ENCODE measurements at regions not wholly inside any gene's neighbourhood (a gene's known extent, or its start where the extent isn't known, plus 50 kb on each side); places are given as distances from the start of the nearest gene placed in this dataset.

GRCh38 chr1:87903242-87903641, 574.6 kb downstream of the LMO4 start:
- H3K27me3 Mint-ChIP-seq (ENCODE audit: low read depth in 3 of 3): peaks cover 0 to 4% (median 0%) of the 10 kb centered on the region in 3 donors
- H3K9me3 ChIP-seq (replicated peaks in 1 of 2; ENCODE audit: control insufficient read depth in 1 of 2, insufficient read depth in 1 of 2, low read length in 2 of 2): no peaks in the 10 kb centered on the region
- H3K4me3 ChIP-seq (replicated peaks in 1 of 3; ENCODE audit: low read depth in 2 of 3, low read length in 3 of 3): peak overlapping the region in 2 of 3 experiments; percentile 19 to 53
- H3K27ac ChIP-seq (ENCODE audit: low read depth in 1 of 2, low read length in 2 of 2): peak overlapping the region in 1 of 2 donors; percentile 74
- H3K4me1 Mint-ChIP-seq: peaks cover 16% of the 10 kb centered on the region
- no peaks in the 10 kb centered on the region for H3K9me3 Mint-ChIP-seq
- H3K36me3 Mint-ChIP-seq: no peaks in the 10 kb centered on the region
- H3K4me1 ChIP-seq (ENCODE audit: control insufficient read depth in 1 of 2, insufficient read depth in 2 of 2, low read length in 2 of 2): peaks cover 13 to 18% of the 10 kb centered on the region in 2 donors
- H3K79me2 ChIP-seq (ENCODE audit: insufficient read depth, low read length): no peaks in the 10 kb centered on the region
- TF ChIP-seq CTCF (IDR thresholded peaks at IDR 0.05): no peak
- peak overlapping the region; percentile 28 to 65 for H3K4me3 Mint-ChIP-seq
- no peaks in the 10 kb centered on the region for H3K27me3 ChIP-seq (ENCODE audit: control insufficient read depth in 2 of 2, insufficient read depth in 2 of 2, low read length in 2 of 2)
- peak overlapping the region; percentile 70 for H3K4me2 ChIP-seq (replicated peaks; ENCODE audit: extremely low read depth, low read length, poor library complexity, severe bottlenecking)
- intact Hi-C loops (cut with micrococcal nuclease): no loop called here
- H3K27ac Mint-ChIP-seq: peak overlapping the region; percentile 75 to 90 (median 86)
- H3K9ac ChIP-seq (ENCODE audit: insufficient read depth, low read length, poor library complexity, severe bottlenecking): no peak overlapping the region
- no peak for DNase-seq
- H2AFZ ChIP-seq (ENCODE audit: insufficient read depth, low read depth, low read length, poor library complexity, severe bottlenecking): peak overlapping the region; percentile 56
- no peaks in the 10 kb centered on the region for H4K20me1 ChIP-seq (ENCODE audit: insufficient read depth, low read length)
- H3K36me3 ChIP-seq (replicated peaks in 1 of 2; ENCODE audit: control insufficient read depth in 1 of 2, insufficient read depth in 2 of 2, low read length in 2 of 2): no peaks in the 10 kb centered on the region

- H4K20me1 ChIP-seq (ENCODE audit: insufficient read depth, low read length): no peaks in the 10 kb centered on the region
- H3K4me3 ChIP-seq (replicated peaks in 1 of 3; ENCODE audit: low read depth in 2 of 3, low read length in 3 of 3): no peak overlapping the region
- H3K9ac ChIP-seq (ENCODE audit: insufficient read depth, low read length, poor library complexity, severe bottlenecking): no peak overlapping the region
- no peaks in the 10 kb centered on the region for H3K9me3 Mint-ChIP-seq
- H3K79me2 ChIP-seq (ENCODE audit: insufficient read depth, low read length): no peaks in the 10 kb centered on the region
- no peak overlapping the region for H3K4me3 Mint-ChIP-seq
- no peaks in the 10 kb centered on the region for H3K36me3 Mint-ChIP-seq
- peaks cover 0 to 4% (median 0%) of the 10 kb centered on the region in 3 donors for H3K27me3 Mint-ChIP-seq (ENCODE audit: low read depth in 3 of 3)
- H3K4me1 ChIP-seq (ENCODE audit: control insufficient read depth in 1 of 2, insufficient read depth in 2 of 2, low read length in 2 of 2): peaks cover 13 to 18% of the 10 kb centered on the region in 2 donors
- no peak overlapping the region for H3K27ac ChIP-seq (ENCODE audit: low read depth in 1 of 2, low read length in 2 of 2)
- H2AFZ ChIP-seq (ENCODE audit: insufficient read depth, low read depth, low read length, poor library complexity, severe bottlenecking): no peak overlapping the region
- no peaks in the 10 kb centered on the region for H3K36me3 ChIP-seq (replicated peaks in 1 of 2; ENCODE audit: control insufficient read depth in 1 of 2, insufficient read depth in 2 of 2, low read length in 2 of 2)
- no peak for TF ChIP-seq CTCF (IDR thresholded peaks at IDR 0.05)
- no peak overlapping the region for H3K27ac Mint-ChIP-seq
- H3K27me3 ChIP-seq (ENCODE audit: control insufficient read depth in 2 of 2, insufficient read depth in 2 of 2, low read length in 2 of 2): no peaks in the 10 kb centered on the region
- H3K9me3 ChIP-seq (replicated peaks in 1 of 2; ENCODE audit: control insufficient read depth in 1 of 2, insufficient read depth in 1 of 2, low read length in 2 of 2): no peaks in the 10 kb centered on the region
- H3K4me1 Mint-ChIP-seq: peaks cover 16% of the 10 kb centered on the region
- DNase-seq: no peak
- intact Hi-C loops (cut with micrococcal nuclease): no loop called here
- no peak overlapping the region for H3K4me2 ChIP-seq (replicated peaks; ENCODE audit: extremely low read depth, low read length, poor library complexity, severe bottlenecking)
Observed at GRCh38 chr1:87904651-87905050, 576.0 kb downstream of the LMO4 start.

Data from CD14-positive monocyte (primary cell).